A549 (cell line): ENCODE measurements at regions not wholly inside any gene's neighbourhood (a gene's known extent, or its start where the extent isn't known, plus 50 kb on each side); places are given as distances from the start of the nearest gene placed in this dataset.

Source experiments
- CEBPB ChIP-seq, 2 experiments: fragments of >200 bp in 1 of 2; sonication (Bioruptor Twin) in 1 of 2; formaldehyde crosslinking in 1 of 2; IDR thresholded peaks; 2 replicates each; pipeline ENCODE4 v1.6.1; 2012 to 2016
- EP300 ChIP-seq, 2 experiments: fragments of >200 bp; sonication (Bioruptor Twin); formaldehyde crosslinking; IDR thresholded peaks; 2 replicates in 1 of 2; 3 replicates in 1 of 2; pipeline ENCODE4 v1.6.1; 2016 to 2017
- MAX ChIP-seq: IDR thresholded peaks from 2 replicates; pipeline ENCODE4 v1.6.1; 2012
- RAD21 ChIP-seq, 2 experiments: fragments of >200 bp in 1 of 2; sonication (Bioruptor Twin) in 1 of 2; formaldehyde crosslinking in 1 of 2; IDR thresholded peaks in 1 of 2; conservative IDR thresholded peaks in 1 of 2; 2 replicates in 1 of 2; 3 replicates in 1 of 2; pipeline ENCODE4 v1.6.1; 2012 to 2018; ENCODE audit warnings: inconsistent platforms in 1 of 2
- REST ChIP-seq: fragments of 200-600 bp; sonication (generic); IDR thresholded peaks from 2 replicates; pipeline ENCODE4 v1.6.1; 2016; ENCODE audit warnings: antibody characterized with exemption, mild to moderate bottlenecking, moderate library complexity
- RNF2 ChIP-seq: fragments of 200-600 bp; sonication (generic); IDR thresholded peaks from 2 replicates; pipeline ENCODE4 v1.6.1; 2016; ENCODE audit warnings: low read depth, mild to moderate bottlenecking, antibody characterized with exemption, moderate library complexity, borderline replicate concordance
- SREBF2 ChIP-seq: fragments of 450-650 bp; IDR thresholded peaks from 2 replicates; pipeline ENCODE4 v1.6.1; 2014; ENCODE audit warnings: mild to moderate bottlenecking, moderate library complexity
- TF ChIP-seq, protein P1 (sequence below): fragments of >200 bp; sonication (Bioruptor Twin); formaldehyde crosslinking; IDR thresholded peaks from 3 replicates; pipeline ENCODE4 v1.5.1; 2016

DNA sequence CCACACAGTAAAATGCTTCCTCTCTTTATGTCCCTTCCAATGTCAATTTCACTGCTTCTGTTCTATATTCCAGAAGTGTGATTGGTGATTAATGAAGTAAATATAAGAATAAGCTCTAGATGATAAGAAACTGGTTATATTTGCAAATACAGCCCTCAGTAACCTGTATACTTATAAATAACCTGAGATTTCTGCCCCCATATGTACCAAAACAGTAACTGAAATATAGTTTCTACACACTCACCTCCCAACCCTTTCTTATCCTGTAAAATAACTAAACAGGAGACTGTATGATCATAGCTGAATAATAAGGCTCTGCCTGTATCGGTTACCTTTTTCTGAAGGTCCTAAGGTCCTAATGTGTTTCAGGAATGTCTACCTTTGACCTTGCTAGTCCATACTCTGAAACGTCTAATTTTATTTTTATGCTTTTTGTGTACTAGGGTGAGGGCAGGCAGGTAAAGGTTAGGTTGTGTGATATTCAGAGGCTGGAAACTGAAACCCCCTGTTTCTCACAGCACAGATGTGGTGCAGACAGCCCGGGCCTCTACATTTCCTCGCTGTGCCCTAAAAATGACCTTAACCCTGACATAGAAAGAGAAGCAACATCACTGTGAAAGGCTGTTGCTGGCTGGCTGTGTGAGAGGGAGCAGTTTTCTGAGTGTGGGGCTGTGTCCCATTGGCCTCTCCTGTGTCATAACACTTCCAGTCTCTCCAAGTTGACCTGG is 378.8 kb downstream of the CENPW start:
- TF ChIP-seq MAX (no peak), RAD21 (conservative IDR thresholded peaks at IDR 0.05 in 1 of 2, IDR thresholded peaks at IDR 0.05 in 1 of 2) (no peak), RNF2 (no peak), CEBPB (IDR thresholded peaks at IDR 0.05) (no peak), SREBF2 (no peak), REST (no peak), EP300 (IDR thresholded peaks at IDR 0.05) (no peak)
- TF ChIP-seq, protein P1, sequence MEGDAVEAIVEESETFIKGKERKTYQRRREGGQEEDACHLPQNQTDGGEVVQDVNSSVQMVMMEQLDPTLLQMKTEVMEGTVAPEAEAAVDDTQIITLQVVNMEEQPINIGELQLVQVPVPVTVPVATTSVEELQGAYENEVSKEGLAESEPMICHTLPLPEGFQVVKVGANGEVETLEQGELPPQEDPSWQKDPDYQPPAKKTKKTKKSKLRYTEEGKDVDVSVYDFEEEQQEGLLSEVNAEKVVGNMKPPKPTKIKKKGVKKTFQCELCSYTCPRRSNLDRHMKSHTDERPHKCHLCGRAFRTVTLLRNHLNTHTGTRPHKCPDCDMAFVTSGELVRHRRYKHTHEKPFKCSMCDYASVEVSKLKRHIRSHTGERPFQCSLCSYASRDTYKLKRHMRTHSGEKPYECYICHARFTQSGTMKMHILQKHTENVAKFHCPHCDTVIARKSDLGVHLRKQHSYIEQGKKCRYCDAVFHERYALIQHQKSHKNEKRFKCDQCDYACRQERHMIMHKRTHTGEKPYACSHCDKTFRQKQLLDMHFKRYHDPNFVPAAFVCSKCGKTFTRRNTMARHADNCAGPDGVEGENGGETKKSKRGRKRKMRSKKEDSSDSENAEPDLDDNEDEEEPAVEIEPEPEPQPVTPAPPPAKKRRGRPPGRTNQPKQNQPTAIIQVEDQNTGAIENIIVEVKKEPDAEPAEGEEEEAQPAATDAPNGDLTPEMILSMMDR: no peak
